Posterior vena cava (tissue), 2 donors: ENCODE measurements at regions not wholly inside any gene's neighbourhood (a gene's known extent, or its start where the extent isn't known, plus 50 kb on each side); places are given as distances from the start of the nearest gene placed in this dataset.

Experiments used
- DNase-seq: peaks from one replicate; pipeline ENCODE4 v3.0.0-alpha.2; 2020; ENCODE audit warnings: low spot score
- intact Hi-C, 2 donors: fragments of 100-400 bp; cut with DNase I; formaldehyde crosslinking; loops; one replicate each; pipeline versions ENCODE4 v1.14.1 to v1.14.2; 2022 to 2023
- donor health status: DM: yes; HTN: yes; CAD: no.
- donor health status: DM: yes; HTN: yes; CAD: no.

DNA sequence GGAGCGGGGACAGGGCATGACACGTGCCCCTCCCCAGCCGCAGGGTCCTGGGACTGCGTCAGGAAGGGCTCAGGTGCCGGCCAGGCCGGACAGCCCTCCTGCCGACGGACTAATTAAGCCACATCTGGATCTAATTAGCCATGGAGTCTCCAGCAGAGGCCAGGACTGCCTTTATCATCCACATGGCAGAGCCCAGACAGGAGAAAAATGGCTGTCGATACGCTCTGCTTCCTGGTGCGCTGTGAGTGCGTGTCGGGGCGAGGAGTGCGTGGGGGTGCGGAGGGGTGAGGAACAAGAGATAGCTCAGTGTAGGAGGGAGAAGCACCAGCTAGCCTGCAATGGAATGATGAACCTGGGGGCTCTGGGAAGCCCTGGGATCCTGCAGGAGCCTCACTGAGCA lies 218.8 kb downstream of the IRF8 start:
- intact Hi-C loops, result no loop called here
- DNase-seq, result no peak

DNA sequence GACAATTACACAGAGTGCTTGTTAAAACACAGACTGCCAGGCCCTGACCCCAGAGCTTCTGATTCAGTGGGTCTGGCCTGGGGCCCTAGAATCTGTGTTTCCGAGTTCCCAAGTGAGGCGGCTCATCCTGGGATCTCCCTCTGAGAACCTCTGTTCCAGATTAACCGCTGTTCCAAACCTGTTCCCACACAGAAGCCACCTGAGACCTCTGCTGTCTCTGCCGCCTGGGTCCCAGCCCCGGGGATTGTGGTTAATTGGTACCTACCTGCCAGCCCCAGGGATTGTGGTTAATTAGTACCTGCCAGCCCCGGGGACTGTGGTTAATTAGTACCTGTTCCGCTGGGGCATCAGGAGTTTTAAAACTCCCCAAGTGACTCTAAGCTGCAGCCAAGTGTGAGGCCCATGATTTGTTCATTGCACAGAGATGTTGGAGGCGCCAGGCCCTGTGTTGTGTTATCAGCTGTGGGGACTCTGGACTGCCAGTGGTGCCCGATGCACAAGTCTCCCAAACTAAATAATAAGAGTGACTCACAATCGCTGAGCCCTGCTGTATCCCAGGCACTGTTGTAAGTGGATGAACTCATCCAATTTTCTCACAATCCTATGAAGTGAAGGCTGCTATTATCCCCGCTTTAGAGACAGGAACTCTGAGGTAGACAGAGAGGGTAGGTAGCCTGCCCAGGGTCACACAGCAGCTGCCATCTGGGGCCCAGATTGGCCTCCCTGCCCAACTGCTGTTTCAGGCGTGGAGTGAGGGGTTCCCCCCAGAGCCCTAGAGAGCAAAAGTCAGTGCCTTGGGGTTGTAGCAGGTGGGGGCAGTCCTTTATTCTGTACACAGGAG lies 219.7 kb downstream of the IRF8 start:
- intact Hi-C loops, result no loop called here
- no peak for DNase-seq

- intact Hi-C loops, result no loop called here
- no peak for DNase-seq
Measured at GRCh38 chr16:86120201-86121192, 221.5 kb downstream of the IRF8 start.

GRCh38 chr16:86121374-86122010 lies 222.5 kb downstream of the IRF8 start:
- DNase-seq, result no peak
- intact Hi-C loops, result no loop called here

GRCh38 chr16:86122681-86123342 lies 223.8 kb downstream of the IRF8 start:
- intact Hi-C loops, result no loop called here

GRCh38 chr16:86124321-86124720 lies 225.4 kb downstream of the IRF8 start:
- intact Hi-C loops, result no loop called here
- DNase-seq, result no peak

More at GRCh38 chr16:86122681-86123342, 223.8 kb downstream of the IRF8 start:
- DNase-seq, result no peak

DNA sequence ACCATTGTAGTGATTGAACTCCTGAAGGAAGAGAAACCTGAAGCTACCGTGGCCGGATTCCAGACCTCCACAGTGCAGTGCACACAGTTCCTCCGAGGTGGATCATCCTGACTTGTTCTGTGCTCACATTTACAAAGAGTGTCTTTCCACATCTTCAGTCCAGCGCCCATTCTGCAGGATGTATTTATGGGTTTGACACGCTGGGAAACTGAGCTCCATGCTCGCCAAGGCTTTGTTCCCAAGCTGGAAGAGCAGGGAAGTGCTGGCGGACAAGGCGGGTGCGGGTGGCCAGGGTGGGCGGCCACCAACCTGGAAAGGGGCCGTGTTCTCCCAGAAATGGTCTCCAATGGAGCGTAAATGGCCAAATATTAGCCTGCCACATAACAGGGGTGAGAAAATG lies 227.9 kb downstream of the IRF8 start:
- no peak for DNase-seq
- intact Hi-C loops, result no loop called here

GRCh38 chr16:86127366-86127765 lies 228.4 kb downstream of the IRF8 start:
- intact Hi-C loops, result no loop called here
- no peak for DNase-seq

DNA sequence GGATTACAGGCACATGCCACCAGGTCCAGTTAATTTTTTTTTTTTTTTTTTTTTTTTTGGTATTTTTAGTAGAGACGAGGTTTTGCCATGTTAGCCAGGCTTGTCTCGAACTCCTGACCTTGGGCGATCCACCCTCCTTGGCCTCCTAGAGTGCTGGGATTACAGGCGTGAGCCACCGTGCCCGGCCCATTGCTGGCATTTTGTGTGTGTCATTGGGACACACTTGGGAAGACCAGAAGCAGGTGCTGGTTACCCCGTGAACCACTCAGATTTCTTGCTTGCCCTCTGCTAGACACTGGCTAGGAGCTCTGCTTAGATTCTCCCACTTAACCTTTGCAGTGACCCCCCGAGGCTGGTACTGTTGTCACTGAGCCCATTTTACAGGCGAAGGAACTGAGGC lies 229.3 kb downstream of the IRF8 start:
- no peak for DNase-seq
- intact Hi-C loops, result no loop called here

DNA sequence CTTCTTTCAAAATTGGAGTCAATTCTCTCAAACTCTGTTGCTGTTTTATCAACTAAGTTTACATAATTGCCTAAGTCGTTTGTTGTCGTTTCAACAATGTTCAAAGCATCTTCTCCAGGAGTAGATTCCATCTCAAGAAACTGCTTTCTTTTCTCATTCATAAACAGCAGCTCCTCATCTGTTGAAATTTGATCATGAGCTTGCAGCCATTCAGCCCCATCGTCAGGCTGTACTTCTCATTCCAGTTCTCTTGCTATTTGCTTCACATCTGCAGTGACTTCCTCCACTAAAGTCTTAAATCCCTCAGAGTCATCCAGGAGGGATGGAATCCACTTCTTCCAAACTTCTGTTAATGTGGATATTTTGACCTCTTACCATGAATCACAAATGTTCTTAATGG lies 230.6 kb downstream of the IRF8 start:
- intact Hi-C loops, result loop anchor here in 1 of 2 donors (1.0 kb wide), 1 partner anchor 44 kb away; no protein-coding TSS in a partner anchor
- no peak for DNase-seq

GRCh38 chr16:86133377-86133776 lies 234.4 kb downstream of the IRF8 start:
- intact Hi-C loops, result no loop called here
- no peak for DNase-seq

DNA sequence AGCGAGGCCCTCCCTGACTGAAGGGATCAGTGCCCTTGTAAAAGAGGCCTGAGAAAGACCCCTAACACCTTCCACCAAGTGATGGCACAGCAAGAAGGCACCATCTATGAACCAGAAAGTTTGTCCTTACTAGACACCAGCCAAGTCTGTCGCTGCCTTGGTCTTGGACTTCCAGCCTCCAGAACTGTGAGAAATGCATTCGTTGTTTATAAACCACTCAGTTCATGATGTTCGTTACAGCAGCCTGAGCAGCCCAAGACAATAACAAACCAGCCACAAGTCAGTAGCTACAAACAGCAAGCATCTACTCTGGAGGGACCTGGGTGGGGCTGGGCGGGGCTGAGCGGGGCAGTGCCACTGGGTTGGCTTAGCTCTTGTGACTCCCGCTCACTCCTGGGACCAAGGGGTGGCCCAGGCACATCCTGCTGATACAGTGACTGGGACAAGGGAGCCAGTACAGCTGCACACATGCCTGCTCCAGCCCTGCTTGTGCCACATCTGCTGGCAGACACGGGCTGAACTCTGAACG lies 234.9 kb downstream of the IRF8 start:
- intact Hi-C loops, result no loop called here
- DNase-seq, result no peak

DNA sequence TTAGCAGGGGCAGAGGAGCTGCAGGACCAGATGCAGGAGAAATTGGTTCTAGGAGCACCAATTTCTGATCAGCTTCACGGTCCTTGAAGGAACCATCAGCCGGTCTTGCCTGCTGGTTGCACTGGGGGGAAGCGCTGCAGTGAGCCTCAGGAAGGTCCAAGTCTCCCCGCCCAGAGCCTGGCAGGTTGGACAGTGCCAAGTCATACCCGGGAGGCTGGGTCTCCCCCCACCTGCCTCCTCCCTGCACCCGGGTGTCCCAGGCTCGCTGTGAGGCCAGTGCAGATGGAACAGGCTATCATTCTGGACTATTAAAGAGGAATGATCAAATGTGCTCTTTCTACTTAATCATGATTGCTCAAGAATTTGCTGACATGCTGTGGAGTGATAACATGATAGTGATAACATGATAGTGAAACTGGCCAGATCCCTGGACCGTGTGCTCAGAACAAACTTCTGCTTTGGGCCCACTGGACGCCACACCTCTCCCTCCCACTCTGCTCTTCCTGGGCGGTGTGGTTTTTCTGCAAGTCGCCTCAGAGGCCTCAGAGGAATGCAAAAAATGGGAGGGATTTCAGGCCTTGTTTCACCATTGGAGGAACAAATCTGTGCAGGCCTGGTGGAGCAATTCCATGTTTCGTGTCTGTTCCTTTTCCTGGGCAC lies 236.0 kb downstream of the IRF8 start:
- no peak for DNase-seq
- intact Hi-C loops, result no loop called here

- intact Hi-C loops, result no loop called here
- DNase-seq, result no peak
Measured at GRCh38 chr16:86137359-86137758, 238.4 kb downstream of the IRF8 start.

- intact Hi-C loops, result no loop called here
- no peak for DNase-seq
Measured at GRCh38 chr16:86138121-86139085, 239.4 kb downstream of the IRF8 start.

- intact Hi-C loops, result no loop called here
- DNase-seq, result no peak
Measured at GRCh38 chr16:86142801-86143236, 243.9 kb downstream of the IRF8 start.

DNA sequence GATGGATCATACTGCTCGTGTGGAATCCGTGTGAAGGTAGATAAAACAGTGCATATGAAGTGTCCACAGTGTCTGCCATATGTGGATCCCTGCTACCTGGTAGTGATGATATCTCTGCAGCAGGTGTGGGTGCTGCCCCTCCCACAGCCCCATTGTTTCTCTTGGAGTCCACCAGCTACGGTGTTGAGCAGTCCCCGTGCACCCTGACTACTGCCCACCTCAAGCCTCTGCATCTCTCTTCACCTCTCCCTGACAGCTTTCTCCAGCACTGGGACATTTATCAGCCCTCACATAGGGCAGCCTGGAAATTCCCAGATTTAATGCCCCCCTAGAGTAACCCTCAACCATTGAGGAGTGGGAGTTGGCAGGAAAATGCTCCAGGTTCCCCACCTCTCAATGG lies 244.7 kb downstream of the IRF8 start:
- intact Hi-C loops, result no loop called here
- DNase-seq, result no peak
